ENCODE measurements at regions not wholly inside any gene's neighbourhood (a gene's known extent, or its start where the extent isn't known, plus 50 kb on each side); places are given as distances from the start of the nearest gene placed in this dataset.

- no peak for DNase-seq (ENCODE audit: low read depth)
Measured at GRCh38 chr20:9919271-9920014, 80.6 kb upstream of the PAK5 start.

GRCh38 chr20:9918348-9918747 lies 79.5 kb upstream of the PAK5 start:
- no peak for DNase-seq (ENCODE audit: low read depth)

GRCh38 chr20:9916761-9917160 lies 77.9 kb upstream of the PAK5 start:
- no peak for DNase-seq (ENCODE audit: low read depth)

GRCh38 chr20:9912858-9913434 lies 74.1 kb upstream of the PAK5 start:
- DNase-seq (ENCODE audit: low read depth), result peak; percentile 1

- DNase-seq (ENCODE audit: low read depth), result no peak
Measured at GRCh38 chr20:9912290-9912689, 73.4 kb upstream of the PAK5 start.

GRCh38 chr20:9911519-9911918 lies 72.6 kb upstream of the PAK5 start:
- DNase-seq (ENCODE audit: low read depth), result no peak

- no peak for DNase-seq (ENCODE audit: low read depth)
Measured at GRCh38 chr20:9909167-9909566, 70.3 kb upstream of the PAK5 start.

GRCh38 chr20:9903048-9903655 lies 64.3 kb upstream of the PAK5 start:
- no peak for DNase-seq (ENCODE audit: low read depth)

- DNase-seq (ENCODE audit: low read depth), result no peak
Measured at GRCh38 chr20:9889270-9889981, 50.5 kb upstream of the PAK5 start.
